Germinal center (tissue), 1 donor: ENCODE measurements at regions not wholly inside any gene's neighbourhood (a gene's known extent, or its start where the extent isn't known, plus 50 kb on each side); places are given as distances from the start of the nearest gene placed in this dataset.

Source experiments
- DNase-seq: peaks from one replicate; pipeline ENCODE4 v3.0.0; 2012; ENCODE audit warnings: mixed read lengths, low spot score

- DNase-seq = no peak
Observed at GRCh38 chr5:39891376-39891775, 466.6 kb upstream of the DAB2 start.

GRCh38 chr5:39880985-39881384 is 456.2 kb upstream of the DAB2 start:
- DNase-seq = no peak

GRCh38 chr5:39877479-39877878 is 452.7 kb upstream of the DAB2 start:
- no peak for DNase-seq

GRCh38 chr5:39876146-39876545 is 451.4 kb upstream of the DAB2 start:
- no peak for DNase-seq

- DNase-seq = no peak
Observed at GRCh38 chr5:39870137-39870536, 445.4 kb upstream of the DAB2 start.

- DNase-seq = no peak
Observed at GRCh38 chr5:39869396-39869795, 444.6 kb upstream of the DAB2 start.

- DNase-seq = no peak
Observed at GRCh38 chr5:39867923-39868322, 443.1 kb upstream of the DAB2 start.

GRCh38 chr5:39863926-39864552 is 439.3 kb upstream of the DAB2 start:
- no peak for DNase-seq

- no peak for DNase-seq
Observed at GRCh38 chr5:39857041-39857440, 432.3 kb upstream of the DAB2 start.

- no peak for DNase-seq
Observed at GRCh38 chr5:39854771-39855410, 430.1 kb upstream of the DAB2 start.

- DNase-seq = no peak
Observed at GRCh38 chr5:39850291-39850690, 425.5 kb upstream of the DAB2 start.

GRCh38 chr5:39846144-39846543 is 421.4 kb upstream of the DAB2 start:
- no peak for DNase-seq

- DNase-seq = no peak
Observed at GRCh38 chr5:39843767-39844166, 419.0 kb upstream of the DAB2 start.

- no peak for DNase-seq
Observed at GRCh38 chr5:39835371-39835770, 410.6 kb upstream of the DAB2 start.

GRCh38 chr5:39829441-39829840 is 404.7 kb upstream of the DAB2 start:
- no peak for DNase-seq

GRCh38 chr5:39826051-39826450 is 401.3 kb upstream of the DAB2 start:
- DNase-seq = no peak

GRCh38 chr5:39825301-39825700 is 400.5 kb upstream of the DAB2 start:
- no peak for DNase-seq

GRCh38 chr5:39822020-39822419 is 397.2 kb upstream of the DAB2 start:
- no peak for DNase-seq

- DNase-seq = no peak
Observed at GRCh38 chr5:39816866-39817265, 392.1 kb upstream of the DAB2 start.

- no peak for DNase-seq
Observed at GRCh38 chr5:39816156-39816845, 391.5 kb upstream of the DAB2 start.

- no peak for DNase-seq
Observed at GRCh38 chr5:39815711-39816110, 390.9 kb upstream of the DAB2 start.

GRCh38 chr5:39811381-39811780 is 386.6 kb upstream of the DAB2 start:
- no peak for DNase-seq

GRCh38 chr5:39808656-39809055 is 383.9 kb upstream of the DAB2 start:
- no peak for DNase-seq

GRCh38 chr5:39801306-39801705 is 376.5 kb upstream of the DAB2 start:
- DNase-seq = no peak
